Activated CD4-positive, alpha-beta memory T cell treated with anti-CD3 and anti-CD28 coated beads for 36 hours (primary cell): ENCODE measurements at regions not wholly inside any gene's neighbourhood (a gene's known extent, or its start where the extent isn't known, plus 50 kb on each side); places are given as distances from the start of the nearest gene placed in this dataset.

Experiments used
- CTCF ChIA-PET: fragments of 350-600 bp; sonication (Branson Sonifier 250); formaldehyde crosslinking; loops from one replicate; lab custom pipeline; 2021; ENCODE audit warnings: antibody characterized with exemption, inconsistent platforms; lab: Charles Lee
- POLR2A ChIA-PET: fragments of 350-600 bp; sonication (Branson Sonifier 250); formaldehyde crosslinking; loops from one replicate; lab custom pipeline; 2021; ENCODE audit warnings: antibody characterized with exemption; lab: Charles Lee
- DNase-seq: peaks from one replicate; pipeline ENCODE4 v3.0.0-alpha.2; 2020
- H3K27ac Mint-ChIP-seq: one replicate; pipeline ENCODE4 v1.8.0; 2021; ENCODE audit warnings: mixed read lengths
- H3K27me3 Mint-ChIP-seq: one replicate; pipeline ENCODE4 v1.8.0; 2021; ENCODE audit warnings: mixed read lengths
- H3K36me3 Mint-ChIP-seq: one replicate; pipeline ENCODE4 v1.8.0; 2021; ENCODE audit warnings: mixed read lengths
- H3K4me1 Mint-ChIP-seq: one replicate; pipeline ENCODE4 v1.8.0; 2021; ENCODE audit warnings: low read depth, mixed read lengths
- H3K4me3 Mint-ChIP-seq: one replicate; pipeline ENCODE4 v1.8.0; 2021; ENCODE audit warnings: mild to moderate bottlenecking, mixed read lengths
- H3K9me3 Mint-ChIP-seq: one replicate; pipeline ENCODE4 v1.8.0; 2021; ENCODE audit warnings: mixed read lengths
- intact Hi-C: fragments of 100-400 bp; cut with micrococcal nuclease; formaldehyde crosslinking; loops from one replicate; pipeline ENCODE4 v1.15.1; 2023

- H3K36me3 Mint-ChIP-seq = no peaks in the 10 kb centered on the region
- no peaks in the 10 kb centered on the region for H3K4me1 Mint-ChIP-seq
- H3K27ac Mint-ChIP-seq = no peak overlapping the region
- H3K4me3 Mint-ChIP-seq = no peak overlapping the region
- POLR2A ChIA-PET = no interaction called here
- intact Hi-C loops = no loop called here
- H3K9me3 Mint-ChIP-seq = no peaks in the 10 kb centered on the region
- CTCF ChIA-PET = no interaction called here
- H3K27me3 Mint-ChIP-seq = no peaks in the 10 kb centered on the region
- no peak for DNase-seq
Observed at GRCh38 chr2:155218945-155219344, 520.5 kb downstream of the KCNJ3 start.

DNA sequence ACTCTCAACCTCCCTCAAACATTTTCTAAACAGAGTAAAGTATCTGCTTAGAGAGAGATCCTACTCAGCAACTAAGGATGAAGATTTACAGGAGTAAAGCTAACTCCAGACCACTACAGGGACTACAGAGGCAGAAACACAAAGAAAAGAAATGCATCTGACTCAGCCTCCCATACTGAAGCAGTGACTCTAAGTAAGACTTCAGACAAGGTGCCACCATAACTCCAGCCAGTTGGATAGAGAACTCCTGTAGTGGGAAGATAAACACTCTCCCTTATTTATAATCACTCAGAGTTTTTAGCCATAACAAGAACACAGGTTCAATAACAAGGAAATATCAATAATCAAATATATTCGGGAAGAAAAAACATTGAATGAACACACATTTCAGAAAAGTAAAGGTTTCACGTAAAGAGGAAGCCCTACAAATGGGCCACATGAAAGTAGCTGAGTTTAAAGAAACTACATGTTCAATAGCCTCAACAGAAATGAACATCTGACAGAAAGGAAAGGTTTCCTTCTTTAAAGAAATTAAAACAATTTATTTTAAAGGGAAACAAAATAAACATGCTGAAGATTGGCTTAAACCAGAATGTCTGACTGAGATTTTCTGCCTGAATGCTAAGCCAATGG lies 519.9 kb downstream of the KCNJ3 start:
- Mint-ChIP-seq H3K36me3 (no peaks in the 10 kb centered on the region), H3K4me1 (no peaks in the 10 kb centered on the region), H3K27me3 (no peaks in the 10 kb centered on the region), H3K9me3 (no peaks in the 10 kb centered on the region), H3K27ac (no peak overlapping the region), H3K4me3 (no peak overlapping the region)
- ChIA-PET POLR2A (no interaction called here), CTCF (no interaction called here)
- DNase-seq = no peak
- intact Hi-C loops = no loop called here

GRCh38 chr2:155215037-155215707 lies 516.7 kb downstream of the KCNJ3 start:
- intact Hi-C loops = no loop called here

GRCh38 chr2:155209696-155210450 lies 511.4 kb downstream of the KCNJ3 start:
- Mint-ChIP-seq H3K27me3 (no peaks in the 10 kb centered on the region), H3K4me1 (no peaks in the 10 kb centered on the region), H3K36me3 (no peaks in the 10 kb centered on the region), H3K27ac (no peak overlapping the region), H3K9me3 (no peaks in the 10 kb centered on the region), H3K4me3 (no peak overlapping the region)
- no peak for DNase-seq
- intact Hi-C loops = no loop called here
- ChIA-PET POLR2A (no interaction called here), CTCF (no interaction called here)

More at GRCh38 chr2:155215037-155215707, 516.7 kb downstream of the KCNJ3 start:
- Mint-ChIP-seq H3K36me3 (no peaks in the 10 kb centered on the region), H3K27ac (no peak overlapping the region), H3K27me3 (no peaks in the 10 kb centered on the region), H3K9me3 (no peaks in the 10 kb centered on the region), H3K4me1 (no peaks in the 10 kb centered on the region), H3K4me3 (no peak overlapping the region)
- no peak for DNase-seq
- POLR2A ChIA-PET = no interaction called here
- CTCF ChIA-PET = no interaction called here

- intact Hi-C loops = no loop called here
- H3K27me3 Mint-ChIP-seq = no peaks in the 10 kb centered on the region
- POLR2A ChIA-PET = no interaction called here
- no peaks in the 10 kb centered on the region for H3K36me3 Mint-ChIP-seq
- no peak for DNase-seq
- no peak overlapping the region for H3K4me3 Mint-ChIP-seq
- CTCF ChIA-PET = no interaction called here
- H3K9me3 Mint-ChIP-seq = no peaks in the 10 kb centered on the region
- H3K4me1 Mint-ChIP-seq = no peaks in the 10 kb centered on the region
- H3K27ac Mint-ChIP-seq = no peak overlapping the region
Observed at GRCh38 chr2:155203178-155203577, 504.7 kb downstream of the KCNJ3 start.

GRCh38 chr2:155200753-155201152 lies 502.3 kb downstream of the KCNJ3 start:
- Mint-ChIP-seq H3K4me3 (no peak overlapping the region), H3K36me3 (no peaks in the 10 kb centered on the region), H3K9me3 (no peaks in the 10 kb centered on the region), H3K27me3 (no peaks in the 10 kb centered on the region), H3K27ac (no peak overlapping the region), H3K4me1 (no peaks in the 10 kb centered on the region)
- CTCF ChIA-PET = no interaction called here
- POLR2A ChIA-PET = no interaction called here
- intact Hi-C loops = no loop called here
- DNase-seq = no peak

DNA sequence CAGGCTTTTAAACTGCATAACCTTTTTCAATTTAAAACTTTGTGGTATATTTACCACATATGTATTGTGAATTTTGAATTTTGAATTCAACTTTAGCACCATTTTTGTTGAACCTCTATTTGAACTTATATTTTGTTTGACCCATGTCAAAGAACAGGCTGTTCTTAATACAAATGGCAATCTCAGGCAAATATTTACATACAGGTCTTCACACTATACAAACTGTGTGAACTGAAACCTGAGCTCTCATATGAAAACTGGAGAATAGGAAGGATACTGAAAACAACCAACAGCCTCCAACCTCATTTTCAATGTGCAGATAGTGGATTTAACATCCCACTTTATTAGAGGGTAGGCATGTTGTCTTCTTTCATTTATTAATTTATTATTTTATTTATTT lies 491.8 kb downstream of the KCNJ3 start:
- H3K4me1 Mint-ChIP-seq = no peaks in the 10 kb centered on the region
- no peak overlapping the region for H3K4me3 Mint-ChIP-seq
- CTCF ChIA-PET = no interaction called here
- DNase-seq = no peak
- no peaks in the 10 kb centered on the region for H3K27me3 Mint-ChIP-seq
- intact Hi-C loops = no loop called here
- H3K9me3 Mint-ChIP-seq = peaks cover 6% of the 10 kb centered on the region
- POLR2A ChIA-PET = no interaction called here
- H3K36me3 Mint-ChIP-seq = no peaks in the 10 kb centered on the region
- no peak overlapping the region for H3K27ac Mint-ChIP-seq

GRCh38 chr2:155178921-155179320 lies 480.4 kb downstream of the KCNJ3 start:
- CTCF ChIA-PET = no interaction called here

DNA sequence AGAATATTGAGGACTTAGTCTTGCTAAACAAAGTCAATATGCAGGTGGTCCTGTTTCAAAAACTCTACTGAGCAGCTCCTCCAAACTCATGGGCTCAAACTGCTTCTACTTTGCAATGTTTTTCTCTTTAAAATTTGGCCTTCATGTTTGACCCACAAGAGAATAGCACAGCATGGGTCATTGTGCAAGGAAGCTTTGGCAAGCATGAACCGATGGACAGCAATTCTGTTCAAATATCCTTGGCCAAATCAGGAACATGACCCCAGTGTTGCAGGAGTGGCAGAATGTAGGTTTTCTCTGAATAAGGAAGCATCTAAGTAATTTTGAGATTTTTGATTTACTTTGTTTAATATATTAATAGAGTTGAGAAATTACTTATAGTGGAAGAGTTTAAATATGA lies 477.9 kb downstream of the KCNJ3 start:
- no peaks in the 10 kb centered on the region for H3K4me1 Mint-ChIP-seq
- no peak overlapping the region for H3K4me3 Mint-ChIP-seq
- intact Hi-C loops = no loop called here
- H3K27me3 Mint-ChIP-seq = no peaks in the 10 kb centered on the region
- no peaks in the 10 kb centered on the region for H3K36me3 Mint-ChIP-seq
- DNase-seq = no peak
- ChIA-PET CTCF (no interaction called here), POLR2A (no interaction called here)
- peaks cover 4% of the 10 kb centered on the region for H3K9me3 Mint-ChIP-seq
- no peak overlapping the region for H3K27ac Mint-ChIP-seq

More at GRCh38 chr2:155178921-155179320, 480.4 kb downstream of the KCNJ3 start:
- Mint-ChIP-seq H3K27me3 (no peaks in the 10 kb centered on the region), H3K9me3 (peaks cover 4% of the 10 kb centered on the region), H3K4me1 (no peaks in the 10 kb centered on the region), H3K4me3 (no peak overlapping the region), H3K36me3 (no peaks in the 10 kb centered on the region), H3K27ac (no peak overlapping the region)
- POLR2A ChIA-PET = no interaction called here
- intact Hi-C loops = no loop called here
- no peak for DNase-seq

DNA sequence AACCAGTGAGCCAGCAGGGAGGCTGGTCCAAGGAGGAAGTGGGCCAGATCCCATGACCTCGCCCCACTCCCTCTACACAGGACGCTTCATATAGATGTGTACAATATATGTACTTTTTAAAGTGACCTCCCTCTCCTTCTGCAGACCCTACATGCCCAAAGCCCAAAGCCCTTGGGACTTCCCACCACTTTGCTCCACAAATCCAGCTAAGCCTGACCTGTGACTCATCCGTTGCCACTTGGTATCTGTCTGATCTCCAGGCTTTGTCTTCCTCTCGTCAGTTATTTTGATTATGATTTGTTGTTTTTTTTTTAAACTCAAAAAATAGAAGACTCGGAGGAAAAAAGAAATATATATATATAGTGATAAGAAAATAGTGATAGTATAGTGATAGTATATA lies 470.8 kb downstream of the KCNJ3 start:
- Mint-ChIP-seq H3K9me3 (no peaks in the 10 kb centered on the region), H3K27me3 (no peaks in the 10 kb centered on the region), H3K36me3 (no peaks in the 10 kb centered on the region), H3K4me3 (no peak overlapping the region), H3K27ac (no peak overlapping the region), H3K4me1 (no peaks in the 10 kb centered on the region)
- CTCF ChIA-PET = no interaction called here
- intact Hi-C loops = no loop called here
- POLR2A ChIA-PET = no interaction called here
- DNase-seq = no peak

GRCh38 chr2:155162494-155162893 lies 464.0 kb downstream of the KCNJ3 start:
- Mint-ChIP-seq H3K9me3 (peaks cover 3% of the 10 kb centered on the region), H3K4me1 (no peaks in the 10 kb centered on the region), H3K4me3 (no peak overlapping the region), H3K36me3 (no peaks in the 10 kb centered on the region), H3K27ac (no peak overlapping the region), H3K27me3 (no peaks in the 10 kb centered on the region)
- CTCF ChIA-PET = no interaction called here
- POLR2A ChIA-PET = no interaction called here
- DNase-seq = no peak
- intact Hi-C loops = no loop called here

DNA sequence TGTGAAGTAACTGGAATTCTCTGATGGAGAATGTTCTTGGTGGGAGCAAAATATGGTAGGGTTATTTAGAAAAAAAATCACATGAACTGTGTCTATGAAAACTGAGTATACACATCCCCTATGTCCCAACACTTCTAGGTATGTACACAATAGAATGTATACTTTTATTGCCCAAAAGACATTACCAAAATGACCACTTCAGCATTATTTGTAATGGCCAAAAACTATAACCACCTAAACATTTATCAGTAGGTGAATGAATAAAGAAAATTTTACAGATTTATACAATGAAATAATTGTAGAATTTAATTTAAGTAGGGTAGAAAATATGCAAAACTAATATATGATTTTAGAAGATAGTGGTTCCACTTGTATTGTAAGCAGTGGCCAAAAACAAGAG lies 462.8 kb downstream of the KCNJ3 start:
- Mint-ChIP-seq H3K9me3 (peaks cover 3% of the 10 kb centered on the region), H3K4me1 (no peaks in the 10 kb centered on the region), H3K4me3 (no peak overlapping the region), H3K27ac (no peak overlapping the region), H3K36me3 (no peaks in the 10 kb centered on the region), H3K27me3 (no peaks in the 10 kb centered on the region)
- intact Hi-C loops = no loop called here
- ChIA-PET CTCF (no interaction called here), POLR2A (no interaction called here)
- no peak for DNase-seq
